ENCODE measurements at regions not wholly inside any gene's neighbourhood (a gene's known extent, or its start where the extent isn't known, plus 50 kb on each side); places are given as distances from the start of the nearest gene placed in this dataset.

GRCh38 chr20:24718277-24718676 is 230.8 kb upstream of the CST7 start:
- FAIRE-seq: no peak

GRCh38 chr20:24718696-24719095 is 230.4 kb upstream of the CST7 start:
- FAIRE-seq: no peak

GRCh38 chr20:24720957-24721356 is 228.1 kb upstream of the CST7 start:
- peak; percentile 21 for FAIRE-seq

GRCh38 chr20:24721891-24722568 is 227.0 kb upstream of the CST7 start:
- FAIRE-seq: no peak

GRCh38 chr20:24722586-24722985 is 226.5 kb upstream of the CST7 start:
- no peak for FAIRE-seq

GRCh38 chr20:24723186-24723585 is 225.9 kb upstream of the CST7 start:
- no peak for FAIRE-seq

- FAIRE-seq: no peak
Observed at GRCh38 chr20:24723647-24724352, 225.3 kb upstream of the CST7 start.

- FAIRE-seq: no peak
Observed at GRCh38 chr20:24724982-24725533, 224.0 kb upstream of the CST7 start.

GRCh38 chr20:24727795-24728194 is 221.3 kb upstream of the CST7 start:
- FAIRE-seq: no peak

GRCh38 chr20:24729896-24730605 is 219.0 kb upstream of the CST7 start:
- no peak for FAIRE-seq

GRCh38 chr20:24730750-24731149 is 218.3 kb upstream of the CST7 start:
- no peak for FAIRE-seq

- FAIRE-seq: no peak
Observed at GRCh38 chr20:24731312-24731711, 217.8 kb upstream of the CST7 start.

- FAIRE-seq: no peak
Observed at GRCh38 chr20:24732076-24732475, 217.0 kb upstream of the CST7 start.

- no peak for FAIRE-seq
Observed at GRCh38 chr20:24732599-24732998, 216.5 kb upstream of the CST7 start.

- FAIRE-seq: no peak
Observed at GRCh38 chr20:24733416-24733815, 215.7 kb upstream of the CST7 start.

- no peak for FAIRE-seq
Observed at GRCh38 chr20:24734139-24734538, 214.9 kb upstream of the CST7 start.

- FAIRE-seq: no peak
Observed at GRCh38 chr20:24735263-24735662, 213.8 kb upstream of the CST7 start.

GRCh38 chr20:24736131-24736843 is 212.8 kb upstream of the CST7 start:
- FAIRE-seq: no peak

- FAIRE-seq: no peak
Observed at GRCh38 chr20:24736844-24737211, 212.2 kb upstream of the CST7 start.

- no peak for FAIRE-seq
Observed at GRCh38 chr20:24737212-24737850, 211.7 kb upstream of the CST7 start.

- FAIRE-seq: no peak
Observed at GRCh38 chr20:24738058-24738775, 210.9 kb upstream of the CST7 start.

Measured in endometrium (tissue), 2 donors.